ENCODE measurements at regions not wholly inside any gene's neighbourhood (a gene's known extent, or its start where the extent isn't known, plus 50 kb on each side); places are given as distances from the start of the nearest gene placed in this dataset.

- TF ChIP-seq CHD2 (IDR thresholded peaks at IDR 0.05; ENCODE audit: low read length): no peak
- peak; percentile 78 for TF ChIP-seq SAP30 (IDR thresholded peaks at IDR 0.05; ENCODE audit: insufficient read depth, insufficient replicate concordance, low read length)
- TF ChIP-seq TBP (IDR thresholded peaks at IDR 0.05; ENCODE audit: low read depth, low read length): peak; percentile 47; the same call in 1 of the 2 replicates
- 0 out of 2 replicates have a peak, but pooled peaks have one; percentile 84 for TF ChIP-seq TCF12 (IDR thresholded peaks at IDR 0.05; ENCODE audit: low read depth, low read length)
- TF ChIP-seq USF2 (IDR thresholded peaks at IDR 0.05; ENCODE audit: low read length): 0 out of 2 replicates have a peak, but pooled peaks have one; percentile 18
- TF ChIP-seq GABPA (IDR thresholded peaks at IDR 0.05; ENCODE audit: borderline replicate concordance, insufficient read depth, low read length): peak; percentile 30; the same call in 1 of the 2 replicates
- peak; percentile 70 for TF ChIP-seq E2F6 (IDR thresholded peaks at IDR 0.05)
- TF ChIP-seq CBX5 (IDR thresholded peaks at IDR 0.05; ENCODE audit: low read depth, low read length): no peak
- peak; percentile 67; a peak in 2 of 4 replicates for TF ChIP-seq HDAC2 (IDR thresholded peaks at IDR 0.05; ENCODE audit: borderline replicate concordance in 1 of 2, low read depth in 2 of 2, low read length in 2 of 2)
- 0 out of 2 replicates have a peak, but pooled peaks have one; percentile 11 for TF ChIP-seq RXRA (IDR thresholded peaks at IDR 0.05; ENCODE audit: insufficient read depth, low read depth, low read length)
These were observed 84.2 kb upstream of the LAPTM4A start (continued) for GRCh38 chr2:20135631-20136050.
